Neural progenitor cell (in vitro differentiated cells): ENCODE measurements at regions not wholly inside any gene's neighbourhood (a gene's known extent, or its start where the extent isn't known, plus 50 kb on each side); places are given as distances from the start of the nearest gene placed in this dataset.

ENCODE experiments used
- CTCF ChIP-seq: fragments of 200-600 bp; sonication (generic); IDR thresholded peaks from 2 replicates; pipeline ENCODE4 v1.5.1; 2017; ENCODE audit warnings: antibody characterized with exemption, mild to moderate bottlenecking
- EZH2 ChIP-seq: fragments of 200-600 bp; sonication (generic); IDR thresholded peaks from 2 replicates; pipeline ENCODE4 v1.6.1; 2017; ENCODE audit warnings: antibody characterized with exemption, mild to moderate bottlenecking, moderate library complexity

GRCh38 chr3:110016235-110016815, 679.0 kb upstream of the DPPA4 start:
- no peak for TF ChIP-seq CTCF
- no peak for TF ChIP-seq EZH2
